MCF 10A (cell line): ENCODE measurements at regions not wholly inside any gene's neighbourhood (a gene's known extent, or its start where the extent isn't known, plus 50 kb on each side); places are given as distances from the start of the nearest gene placed in this dataset. TPM values are rescaled to one million over a fixed set of nuclear protein-coding genes. Genes with fewer than 3 reads are reported as not detected.

Experiments used
- microRNA-seq: library from miRNA; unstranded; fragments of <30 nt; microRNA quantifications from one replicate; pipeline ENCODE4 v1.2.0, GENCODE V29; 2022

Small RNAs in the stretch of these regions (microRNA-seq; reads per million reads assigned to microRNA genes)
- gene MIR1233-2, result not detected
